Lung (tissue), 11 donors: ENCODE measurements at regions not wholly inside any gene's neighbourhood (a gene's known extent, or its start where the extent isn't known, plus 50 kb on each side); places are given as distances from the start of the nearest gene placed in this dataset.

ENCODE experiments used
- ATAC-seq: fragments of 200-7000 bp; cut with Tn5 transposase; one replicate; pipeline ENCODE4 v1.9.1; 2020; ENCODE audit warnings: moderate number of reproducible peaks; ENCODE audit not compliant: insufficient read depth, low FRiP score
- DNase-seq, 3 donors: peaks; one replicate each; pipeline ENCODE4 v3.0.0-alpha.2; 2013 to 2017
- H3K27ac ChIP-seq, 2 donors: one replicate each; pipeline ENCODE4 v1.5.1; 2013; ENCODE audit warnings: mild to moderate bottlenecking in 2 of 2, moderate library complexity in 2 of 2, control low read depth in 1 of 2, inconsistent platforms in 1 of 2, low read depth in 1 of 2, low read length in 1 of 2
- H3K27me3 ChIP-seq, 3 donors: one replicate each; pipeline ENCODE4 v1.5.1; 2013; ENCODE audit warnings: low read length in 2 of 3; ENCODE audit not compliant: control insufficient read depth in 3 of 3, insufficient read depth in 3 of 3
- H3K36me3 ChIP-seq, 4 donors: one replicate each; pipeline ENCODE4 v1.5.1; 2013; ENCODE audit warnings: low read length in 4 of 4, mild to moderate bottlenecking in 1 of 4, moderate library complexity in 1 of 4; ENCODE audit not compliant: control insufficient read depth in 4 of 4, insufficient read depth in 4 of 4
- H3K4me1 ChIP-seq, 5 donors: one replicate each; pipeline ENCODE4 v1.5.1; 2013; ENCODE audit warnings: low read length in 5 of 5, mild to moderate bottlenecking in 2 of 5, moderate library complexity in 1 of 5; ENCODE audit not compliant: control insufficient read depth in 5 of 5, insufficient read depth in 5 of 5
- H3K4me3 ChIP-seq: one replicate; pipeline ENCODE4 v1.5.1; 2013; ENCODE audit warnings: mild to moderate bottlenecking, control low read depth, moderate library complexity
- H3K9ac ChIP-seq, 2 donors: one replicate each; pipeline ENCODE4 v1.5.1; 2013; ENCODE audit warnings: low read length in 2 of 2, control low read depth in 1 of 2; ENCODE audit not compliant: insufficient read depth in 1 of 2
- H3K9me3 ChIP-seq, 4 donors: one replicate each; pipeline ENCODE4 v1.5.1; 2013; ENCODE audit warnings: low read length in 3 of 4, mild to moderate bottlenecking in 1 of 4, moderate library complexity in 1 of 4; ENCODE audit not compliant: control insufficient read depth in 4 of 4, insufficient read depth in 3 of 4
- WGBS, 2 donors: extraction: QIAGEN DNeasy Blood & Tissue Kit; methylation state at CpG; one replicate each; pipeline ENCODE4 v1.1.7; 2013; 5-methylcytosine and 5-hydroxymethylcytosine counted together
- TF ChIP-seq, protein P1 (sequence below): IDR thresholded peaks from 2 replicates; pipeline ENCODE4 v1.5.1; 2012; ENCODE audit warnings: mild to moderate bottlenecking; ENCODE audit errors: control extremely low read depth, extremely low read depth
- donor health status: control.
- donor health status: control.
- donor health status: Bipolar disorder and iron deficiency.
- donor health status: healthy.
- donor health status: DM: yes; HTN: yes; CAD: no.

DNA sequence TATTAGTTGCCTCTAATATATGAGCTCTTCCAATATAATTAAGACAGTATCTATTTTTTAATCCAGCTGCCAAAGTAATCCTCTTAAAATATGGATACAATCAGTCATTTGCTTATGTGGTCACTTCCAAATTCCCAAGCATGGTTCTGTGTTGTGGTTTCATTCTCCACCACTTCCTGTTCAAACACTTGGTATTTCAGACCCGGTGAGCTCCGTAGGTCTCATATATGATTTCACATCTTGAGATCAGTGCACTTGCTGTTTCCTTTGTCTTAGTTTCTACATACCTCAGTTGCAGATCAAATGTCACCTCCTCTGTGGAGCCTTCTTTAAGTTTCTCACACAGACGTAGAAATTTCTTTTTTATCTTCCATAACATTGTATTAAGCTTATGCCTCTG is 254.2 kb downstream of the KCNS3 start:
- peaks cover 0 to 15% (median 0%) of the 10 kb centered on the region in 5 donors for H3K4me1 ChIP-seq
- DNase-seq (no peak), ATAC-seq (no peak)
- no peak overlapping the region for H3K9ac ChIP-seq
- H3K9me3 ChIP-seq: no peaks in the 10 kb centered on the region
- H3K36me3 ChIP-seq: no peaks in the 10 kb centered on the region
- no peaks in the 10 kb centered on the region for H3K27me3 ChIP-seq
- TF ChIP-seq, protein P1, sequence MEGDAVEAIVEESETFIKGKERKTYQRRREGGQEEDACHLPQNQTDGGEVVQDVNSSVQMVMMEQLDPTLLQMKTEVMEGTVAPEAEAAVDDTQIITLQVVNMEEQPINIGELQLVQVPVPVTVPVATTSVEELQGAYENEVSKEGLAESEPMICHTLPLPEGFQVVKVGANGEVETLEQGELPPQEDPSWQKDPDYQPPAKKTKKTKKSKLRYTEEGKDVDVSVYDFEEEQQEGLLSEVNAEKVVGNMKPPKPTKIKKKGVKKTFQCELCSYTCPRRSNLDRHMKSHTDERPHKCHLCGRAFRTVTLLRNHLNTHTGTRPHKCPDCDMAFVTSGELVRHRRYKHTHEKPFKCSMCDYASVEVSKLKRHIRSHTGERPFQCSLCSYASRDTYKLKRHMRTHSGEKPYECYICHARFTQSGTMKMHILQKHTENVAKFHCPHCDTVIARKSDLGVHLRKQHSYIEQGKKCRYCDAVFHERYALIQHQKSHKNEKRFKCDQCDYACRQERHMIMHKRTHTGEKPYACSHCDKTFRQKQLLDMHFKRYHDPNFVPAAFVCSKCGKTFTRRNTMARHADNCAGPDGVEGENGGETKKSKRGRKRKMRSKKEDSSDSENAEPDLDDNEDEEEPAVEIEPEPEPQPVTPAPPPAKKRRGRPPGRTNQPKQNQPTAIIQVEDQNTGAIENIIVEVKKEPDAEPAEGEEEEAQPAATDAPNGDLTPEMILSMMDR: no peak
- no peak overlapping the region for H3K27ac ChIP-seq
- H3K4me3 ChIP-seq: no peak overlapping the region
- 35% methylated on average over 3 of the region's 3 CpGs for WGBS, 2 donors

DNA sequence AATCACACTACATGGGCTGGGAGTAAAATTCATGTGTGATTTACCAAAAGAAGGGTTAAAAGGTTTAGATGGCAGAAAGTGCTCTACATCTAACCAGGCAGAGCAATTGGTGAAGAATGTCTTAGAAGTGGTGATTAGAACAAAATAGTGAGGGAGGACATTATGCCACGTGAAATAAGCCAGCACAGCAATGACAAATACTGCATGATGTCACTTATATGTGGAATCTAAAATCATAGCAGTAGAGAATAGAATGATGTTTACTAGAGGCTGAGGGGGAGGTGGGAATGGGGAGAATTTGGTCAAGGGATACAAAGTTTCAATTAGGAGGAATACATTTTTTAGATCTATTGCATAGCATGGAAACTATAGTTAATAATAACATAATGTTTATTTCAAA is 253.3 kb downstream of the KCNS3 start:
- 75 to 82% methylated on average over 1 of the region's 1 CpG for WGBS, 2 donors
- DNase-seq (no peak), ATAC-seq (no peak)
- H3K4me1 ChIP-seq: peaks cover 0 to 6% (median 0%) of the 10 kb centered on the region in 5 donors
- no peaks in the 10 kb centered on the region for H3K36me3 ChIP-seq
- no peaks in the 10 kb centered on the region for H3K27me3 ChIP-seq
- no peak overlapping the region for H3K4me3 ChIP-seq
- H3K9ac ChIP-seq: no peak overlapping the region
- TF ChIP-seq, protein P1: no peak
- H3K9me3 ChIP-seq: no peaks in the 10 kb centered on the region
- no peak overlapping the region for H3K27ac ChIP-seq

DNA sequence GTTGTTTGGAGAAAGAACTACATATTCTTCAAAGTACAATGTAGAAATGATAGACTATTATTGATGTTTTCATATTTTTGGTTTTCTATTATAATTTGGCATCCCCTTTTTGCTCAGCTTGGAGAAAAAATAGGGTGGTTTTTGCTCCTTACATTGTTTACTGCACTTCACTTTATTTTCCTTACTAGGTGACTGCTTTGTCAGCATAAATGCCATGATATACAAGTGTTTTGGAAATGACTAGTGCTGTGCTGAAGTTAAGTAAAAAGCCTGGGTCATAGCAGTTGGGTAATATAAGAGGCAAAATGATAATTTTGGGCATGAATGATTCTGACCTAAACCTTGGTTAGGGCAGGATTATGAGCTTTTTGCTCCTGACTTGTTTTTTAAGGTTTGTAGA is 250.9 kb downstream of the KCNS3 start:
- Histone ChIP-seq H3K4me3 (no peak overlapping the region), H3K9me3 (no peaks in the 10 kb centered on the region), H3K27ac (no peak overlapping the region), H3K27me3 (no peaks in the 10 kb centered on the region), H3K36me3 (no peaks in the 10 kb centered on the region), H3K4me1 (peaks cover 0 to 3% (median 0%) of the 10 kb centered on the region in 5 donors), H3K9ac (no peak overlapping the region)
- no peak for ATAC-seq
- TF ChIP-seq, protein P1: no peak
- no peak for DNase-seq

DNA sequence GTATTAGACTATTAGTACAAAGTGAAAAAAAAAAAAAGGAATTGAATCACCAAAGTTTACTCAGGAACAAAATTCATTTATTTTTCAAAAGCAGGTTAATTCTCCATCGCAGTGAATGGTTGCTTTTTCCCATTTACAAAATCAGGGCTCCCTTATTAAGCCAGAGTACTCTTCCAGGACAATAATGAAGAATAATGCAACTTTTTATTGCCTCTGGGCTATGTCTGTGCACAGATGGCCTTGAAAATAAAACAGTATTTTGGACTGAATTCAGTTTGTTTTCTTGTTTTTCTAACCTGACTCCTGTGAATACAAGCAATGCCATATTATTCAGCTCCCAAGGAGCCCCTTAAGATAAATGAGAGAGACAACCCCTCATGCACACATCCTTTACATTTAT is 246.8 kb downstream of the KCNS3 start:
- Histone ChIP-seq H3K4me3 (no peak overlapping the region), H3K36me3 (no peaks in the 10 kb centered on the region), H3K9me3 (no peaks in the 10 kb centered on the region), H3K27me3 (no peaks in the 10 kb centered on the region), H3K4me1 (peaks cover 0 to 7% (median 0%) of the 10 kb centered on the region in 5 donors), H3K9ac (no peak overlapping the region), H3K27ac (no peak overlapping the region)
- WGBS, 2 donors: 90 to 97% methylated on average over 1 of the region's 1 CpG
- TF ChIP-seq, protein P1: no peak
- DNase-seq: no peak
- no peak for ATAC-seq
